ENCODE measurements at regions not wholly inside any gene's neighbourhood (a gene's known extent, or its start where the extent isn't known, plus 50 kb on each side); places are given as distances from the start of the nearest gene placed in this dataset.

- no peaks in the 10 kb centered on the region for H3K79me2 ChIP-seq (ENCODE audit: insufficient read depth, low read length)
- H3K27ac ChIP-seq (ENCODE audit: low read depth, low read length): no peak overlapping the region
- H3K9me3 ChIP-seq (ENCODE audit: low read depth, low read length): no peaks in the 10 kb centered on the region
- no peak overlapping the region for H3K4me2 ChIP-seq (ENCODE audit: insufficient read depth, low read length)
- H3K36me3 ChIP-seq (ENCODE audit: insufficient read depth, low read length): no peaks in the 10 kb centered on the region
- no peak overlapping the region for H2AFZ ChIP-seq (ENCODE audit: low read length)
- no peaks in the 10 kb centered on the region for H3K27me3 ChIP-seq (ENCODE audit: insufficient read depth, low read length)
- no peak for DNase-seq (ENCODE audit: insufficient read length, low spot score, missing footprints)
- TF ChIP-seq, protein P1, sequence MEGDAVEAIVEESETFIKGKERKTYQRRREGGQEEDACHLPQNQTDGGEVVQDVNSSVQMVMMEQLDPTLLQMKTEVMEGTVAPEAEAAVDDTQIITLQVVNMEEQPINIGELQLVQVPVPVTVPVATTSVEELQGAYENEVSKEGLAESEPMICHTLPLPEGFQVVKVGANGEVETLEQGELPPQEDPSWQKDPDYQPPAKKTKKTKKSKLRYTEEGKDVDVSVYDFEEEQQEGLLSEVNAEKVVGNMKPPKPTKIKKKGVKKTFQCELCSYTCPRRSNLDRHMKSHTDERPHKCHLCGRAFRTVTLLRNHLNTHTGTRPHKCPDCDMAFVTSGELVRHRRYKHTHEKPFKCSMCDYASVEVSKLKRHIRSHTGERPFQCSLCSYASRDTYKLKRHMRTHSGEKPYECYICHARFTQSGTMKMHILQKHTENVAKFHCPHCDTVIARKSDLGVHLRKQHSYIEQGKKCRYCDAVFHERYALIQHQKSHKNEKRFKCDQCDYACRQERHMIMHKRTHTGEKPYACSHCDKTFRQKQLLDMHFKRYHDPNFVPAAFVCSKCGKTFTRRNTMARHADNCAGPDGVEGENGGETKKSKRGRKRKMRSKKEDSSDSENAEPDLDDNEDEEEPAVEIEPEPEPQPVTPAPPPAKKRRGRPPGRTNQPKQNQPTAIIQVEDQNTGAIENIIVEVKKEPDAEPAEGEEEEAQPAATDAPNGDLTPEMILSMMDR (IDR thresholded peaks at IDR 0.05; ENCODE audit: extremely low read depth, low read depth, low read length): no peak
- no peak overlapping the region for H3K4me3 ChIP-seq (ENCODE audit: insufficient read depth, low read length)
- no peaks in the 10 kb centered on the region for H3K4me1 ChIP-seq (ENCODE audit: insufficient read depth, low read length)
- no peaks in the 10 kb centered on the region for H4K20me1 ChIP-seq (ENCODE audit: insufficient read depth, low read length)
Observed at GRCh38 chr6:125679651-125680050, 69.8 kb upstream of the HEY2 start.

DNA sequence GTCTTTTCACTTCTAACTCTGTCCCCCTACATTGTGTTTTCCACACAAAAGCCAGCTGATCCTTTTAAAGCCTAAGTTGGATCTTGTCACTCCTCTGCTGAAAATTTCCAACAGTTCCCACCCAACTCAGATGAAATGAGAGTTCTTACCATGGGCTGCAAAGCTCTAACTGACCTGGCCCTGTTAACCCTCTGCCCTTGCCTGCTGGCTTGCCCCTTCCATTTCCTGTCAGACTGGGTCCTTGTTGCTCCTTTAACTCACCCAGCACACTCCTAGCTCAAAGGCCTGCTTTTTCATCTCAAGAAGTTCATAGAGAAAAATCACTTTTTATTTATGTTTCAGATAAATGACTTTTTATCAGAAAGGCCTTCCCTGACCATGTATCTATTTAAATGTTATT, 66.5 kb upstream of the HEY2 start:
- no peaks in the 10 kb centered on the region for H3K9me3 ChIP-seq (ENCODE audit: low read depth, low read length)
- no peaks in the 10 kb centered on the region for H3K4me1 ChIP-seq (ENCODE audit: insufficient read depth, low read length)
- H3K4me3 ChIP-seq (ENCODE audit: insufficient read depth, low read length): no peak overlapping the region
- TF ChIP-seq, protein P1 (IDR thresholded peaks at IDR 0.05; ENCODE audit: extremely low read depth, low read depth, low read length): no peak
- no peaks in the 10 kb centered on the region for H3K79me2 ChIP-seq (ENCODE audit: insufficient read depth, low read length)
- no peak overlapping the region for H3K27ac ChIP-seq (ENCODE audit: low read depth, low read length)
- no peak for DNase-seq (ENCODE audit: insufficient read length, low spot score, missing footprints)
- H2AFZ ChIP-seq (ENCODE audit: low read length): no peak overlapping the region
- no peaks in the 10 kb centered on the region for H3K27me3 ChIP-seq (ENCODE audit: insufficient read depth, low read length)
- H4K20me1 ChIP-seq (ENCODE audit: insufficient read depth, low read length): no peaks in the 10 kb centered on the region
- H3K36me3 ChIP-seq (ENCODE audit: insufficient read depth, low read length): no peaks in the 10 kb centered on the region
- H3K4me2 ChIP-seq (ENCODE audit: insufficient read depth, low read length): no peak overlapping the region

DNA sequence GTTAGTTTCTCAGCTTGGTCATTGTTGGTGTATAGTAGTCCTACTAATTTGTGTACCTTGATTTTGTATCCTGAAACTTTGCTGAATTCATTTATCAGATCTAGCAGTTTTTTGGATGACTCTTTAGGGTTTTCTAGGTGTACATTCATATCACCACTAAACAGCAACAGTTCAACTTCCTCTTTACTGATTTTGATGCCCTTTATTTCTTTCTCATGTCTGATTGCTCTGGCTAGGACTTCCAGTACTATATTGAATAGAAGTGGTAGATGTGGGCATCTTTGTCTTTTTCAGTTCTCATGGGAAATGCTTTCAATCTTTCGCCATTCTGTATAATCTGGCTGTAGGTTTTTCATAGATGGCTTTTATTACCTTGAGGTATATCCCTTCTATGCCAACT, 61.3 kb upstream of the HEY2 start:
- no peaks in the 10 kb centered on the region for H3K27me3 ChIP-seq (ENCODE audit: insufficient read depth, low read length)
- DNase-seq (ENCODE audit: insufficient read length, low spot score, missing footprints): no peak
- H3K4me2 ChIP-seq (ENCODE audit: insufficient read depth, low read length): no peak overlapping the region
- no peak overlapping the region for H2AFZ ChIP-seq (ENCODE audit: low read length)
- TF ChIP-seq, protein P1 (IDR thresholded peaks at IDR 0.05; ENCODE audit: extremely low read depth, low read depth, low read length): no peak
- no peak overlapping the region for H3K4me3 ChIP-seq (ENCODE audit: insufficient read depth, low read length)
- H4K20me1 ChIP-seq (ENCODE audit: insufficient read depth, low read length): no peaks in the 10 kb centered on the region
- no peaks in the 10 kb centered on the region for H3K4me1 ChIP-seq (ENCODE audit: insufficient read depth, low read length)
- H3K27ac ChIP-seq (ENCODE audit: low read depth, low read length): no peak overlapping the region
- H3K9me3 ChIP-seq (ENCODE audit: low read depth, low read length): no peaks in the 10 kb centered on the region
- H3K79me2 ChIP-seq (ENCODE audit: insufficient read depth, low read length): no peaks in the 10 kb centered on the region
- no peaks in the 10 kb centered on the region for H3K36me3 ChIP-seq (ENCODE audit: insufficient read depth, low read length)

DNA sequence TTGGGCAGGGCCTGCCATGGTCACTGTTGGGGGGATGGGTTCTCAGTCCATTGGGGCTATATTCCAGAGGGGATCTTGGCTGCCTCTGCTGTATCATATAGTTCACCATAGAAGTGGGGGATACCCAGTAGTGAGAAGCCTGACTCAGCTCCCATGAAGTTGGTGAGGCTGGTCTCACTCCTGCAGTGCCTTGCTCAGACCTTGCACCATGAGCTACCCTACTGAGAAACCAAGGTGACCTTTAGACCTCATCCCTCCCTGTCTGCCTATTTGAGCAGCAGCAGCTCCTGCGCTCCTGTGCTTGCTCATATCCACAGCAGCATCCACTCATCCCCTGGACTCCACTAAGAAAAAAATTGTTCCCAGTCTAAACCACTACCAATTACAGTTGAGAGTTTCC, 56.0 kb upstream of the HEY2 start:
- Histone ChIP-seq H3K36me3 (ENCODE audit: insufficient read depth, low read length) (no peaks in the 10 kb centered on the region), H2AFZ (ENCODE audit: low read length) (no peak overlapping the region), H4K20me1 (ENCODE audit: insufficient read depth, low read length) (no peaks in the 10 kb centered on the region), H3K4me3 (ENCODE audit: insufficient read depth, low read length) (no peak overlapping the region), H3K9me3 (ENCODE audit: low read depth, low read length) (no peaks in the 10 kb centered on the region), H3K27ac (ENCODE audit: low read depth, low read length) (no peak overlapping the region), H3K4me1 (ENCODE audit: insufficient read depth, low read length) (no peaks in the 10 kb centered on the region), H3K79me2 (ENCODE audit: insufficient read depth, low read length) (no peaks in the 10 kb centered on the region), H3K4me2 (ENCODE audit: insufficient read depth, low read length) (no peak overlapping the region), H3K27me3 (ENCODE audit: insufficient read depth, low read length) (no peaks in the 10 kb centered on the region)
- TF ChIP-seq, protein P1 (IDR thresholded peaks at IDR 0.05; ENCODE audit: extremely low read depth, low read depth, low read length): no peak
- no peak for DNase-seq (ENCODE audit: insufficient read length, low spot score, missing footprints)
